HuH-7 (cell line): ENCODE measurements at regions not wholly inside any gene's neighbourhood (a gene's known extent, or its start where the extent isn't known, plus 50 kb on each side); places are given as distances from the start of the nearest gene placed in this dataset.
"Not testable (repeated sequence)": the region's sequence is repeated elsewhere in the genome, so short reads cannot be mapped to it uniquely, and the experiment has no call there.

Experiments used
- DNase-seq: peaks from one replicate; pipeline ENCODE4 v3.0.0; 2011; ENCODE audit warnings: low spot score

DNA sequence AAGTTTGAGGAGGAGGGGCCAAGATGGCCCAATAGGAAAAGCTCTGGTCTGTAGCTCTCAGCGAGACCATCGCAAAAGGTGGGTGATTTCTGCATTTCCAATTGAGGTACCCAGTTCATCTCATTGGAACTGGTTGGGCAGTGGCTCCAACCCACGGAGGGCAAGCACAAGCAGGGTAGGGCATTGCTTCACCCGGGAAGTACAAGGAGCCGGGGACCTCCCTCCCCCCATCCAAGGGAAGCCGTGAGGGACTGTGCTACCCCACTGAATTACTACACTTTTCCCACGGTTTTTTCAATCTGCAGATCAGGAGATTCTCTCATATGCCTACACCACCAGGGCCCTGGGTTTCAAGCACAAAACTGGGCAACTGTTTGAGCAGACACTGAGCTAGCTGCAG lies 58.0 kb upstream of the EFCAB3 start:
- DNase-seq, result no peak

DNA sequence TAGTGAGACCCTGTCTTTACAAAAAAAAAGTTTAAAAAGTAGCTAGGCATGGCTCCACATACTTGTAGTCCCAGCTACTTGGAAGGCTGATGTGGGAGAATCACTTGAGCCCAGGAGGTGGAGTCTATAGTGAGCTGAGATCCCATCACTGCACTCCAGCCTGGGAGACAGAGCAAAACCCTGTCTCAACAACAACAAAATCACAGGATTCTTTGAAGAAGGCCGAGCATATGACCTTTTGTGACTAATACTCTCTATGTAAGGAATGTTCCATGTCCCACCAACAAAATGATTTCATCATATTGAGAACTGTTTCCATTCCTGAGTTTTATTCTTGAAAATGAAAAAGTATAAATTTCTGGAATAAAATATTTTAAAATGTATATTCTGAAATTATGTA lies 58.9 kb upstream of the EFCAB3 start:
- DNase-seq, result no peak

DNA sequence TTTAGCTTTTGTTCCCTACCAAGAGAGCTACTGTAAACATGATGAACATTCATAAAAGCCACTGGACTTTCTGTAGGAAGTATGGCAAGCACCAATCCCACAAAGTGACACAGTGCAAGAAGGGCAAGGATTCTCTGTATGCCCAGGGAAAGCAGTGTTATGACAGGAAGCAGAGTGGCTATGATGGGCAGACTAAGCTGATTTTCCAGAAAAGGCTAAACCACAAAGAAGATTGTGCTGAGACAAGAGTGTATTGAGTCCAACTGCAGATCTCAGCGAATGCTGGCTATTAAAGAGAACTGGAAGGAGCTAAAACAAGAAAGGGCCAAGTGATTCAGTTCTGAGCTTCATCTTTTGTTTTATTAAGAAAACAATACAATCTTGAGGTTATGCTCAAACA lies 60.5 kb upstream of the EFCAB3 start:
- no peak for DNase-seq

DNA sequence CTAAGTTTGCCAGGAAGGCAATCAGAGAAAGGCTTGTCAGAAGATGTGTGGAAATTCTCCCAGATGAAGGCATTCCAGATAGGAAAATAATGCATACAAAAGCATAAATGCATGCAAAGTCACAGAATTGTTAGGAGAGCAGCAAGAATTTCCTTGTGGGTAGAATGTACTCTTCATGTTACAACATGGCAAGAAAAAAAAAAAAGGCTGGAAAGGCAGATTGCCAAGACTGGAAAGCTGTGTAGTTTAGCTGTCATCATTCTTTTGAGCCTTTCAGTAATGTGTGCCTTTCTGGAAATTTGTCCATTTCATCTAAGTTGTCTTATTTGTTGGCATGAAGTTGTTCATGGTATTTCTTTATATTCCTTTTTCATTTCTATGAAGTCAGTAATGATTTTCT lies 71.0 kb upstream of the EFCAB3 start:
- DNase-seq, result no peak

DNA sequence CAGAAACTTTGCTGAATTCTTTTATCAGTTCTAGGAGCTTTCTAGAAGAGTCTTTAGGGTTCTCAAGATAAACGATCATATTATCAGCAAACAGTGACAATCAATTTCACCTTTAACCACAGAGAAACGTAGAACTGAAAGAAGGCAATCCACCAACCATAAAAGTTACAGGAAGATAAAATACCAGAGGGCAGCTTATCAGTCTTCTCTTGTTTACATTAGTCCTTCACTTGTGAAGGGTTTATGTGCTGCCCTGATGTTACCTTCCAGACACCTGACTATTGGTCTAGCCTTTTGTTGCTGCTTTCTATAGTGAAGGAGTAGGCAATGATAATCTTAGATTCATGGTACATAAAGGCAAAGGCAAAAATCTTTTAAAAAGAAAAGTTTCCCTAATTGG lies 73.2 kb upstream of the EFCAB3 start:
- DNase-seq, result peak; percentile 64

DNA sequence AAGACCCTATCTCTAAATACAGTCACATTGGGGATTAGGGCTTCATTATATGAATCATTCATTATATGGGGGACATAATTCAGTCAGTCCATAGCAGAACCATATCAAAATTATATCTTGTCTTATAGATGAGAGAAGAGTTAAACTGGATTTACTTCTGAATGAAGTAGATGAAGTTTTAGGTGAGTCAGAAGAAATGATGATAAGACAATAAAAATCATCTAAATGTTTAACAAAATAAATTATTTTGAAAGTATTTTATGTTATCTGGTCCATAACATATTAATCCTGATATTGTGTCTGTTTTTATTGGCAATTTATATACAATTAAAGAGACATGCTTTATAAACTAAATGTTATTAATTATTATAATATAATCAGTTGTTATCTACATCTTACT lies 76.9 kb upstream of the EFCAB3 start:
- no peak for DNase-seq

DNA sequence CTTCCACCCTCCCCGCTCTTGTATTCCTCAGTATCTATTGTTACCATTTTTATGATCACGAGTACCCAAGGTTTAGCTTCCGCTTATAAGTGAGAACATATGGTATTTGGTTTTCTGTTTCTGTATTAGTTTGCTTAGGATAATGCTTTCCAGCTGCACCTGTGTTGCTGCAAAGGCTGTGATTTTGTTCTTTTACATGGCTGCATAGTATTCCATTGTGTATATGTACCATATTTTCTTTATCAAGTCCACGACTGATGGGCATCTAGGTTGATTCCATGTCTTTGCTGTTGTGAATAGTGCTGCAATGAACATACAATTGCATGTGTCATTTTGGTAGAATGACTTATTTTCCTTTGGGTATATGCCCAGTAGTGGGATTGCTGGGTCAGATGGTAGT lies 79.7 kb upstream of the EFCAB3 start:
- DNase-seq, result no peak

DNA sequence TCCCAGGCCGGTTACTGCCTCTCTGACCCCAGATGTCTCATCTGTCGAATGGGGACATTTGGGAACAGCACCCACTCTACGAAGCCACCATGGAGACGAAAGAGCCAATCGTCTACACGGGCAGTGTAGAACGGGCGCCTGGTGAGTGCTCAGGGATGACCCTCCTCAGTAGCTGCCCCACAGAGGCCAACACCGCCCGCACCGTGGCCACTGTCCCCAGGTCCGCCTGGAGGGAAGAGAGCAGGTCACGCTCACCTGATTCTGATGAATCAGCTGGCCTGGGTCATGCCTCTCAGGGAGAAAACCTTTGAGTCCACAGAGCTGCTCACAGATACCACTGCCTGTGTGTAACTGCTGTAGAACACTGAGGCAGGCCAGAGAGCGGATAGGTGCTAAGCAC lies 105.1 kb upstream of the EFCAB3 start:
- DNase-seq, result not testable (repeated sequence)

DNA sequence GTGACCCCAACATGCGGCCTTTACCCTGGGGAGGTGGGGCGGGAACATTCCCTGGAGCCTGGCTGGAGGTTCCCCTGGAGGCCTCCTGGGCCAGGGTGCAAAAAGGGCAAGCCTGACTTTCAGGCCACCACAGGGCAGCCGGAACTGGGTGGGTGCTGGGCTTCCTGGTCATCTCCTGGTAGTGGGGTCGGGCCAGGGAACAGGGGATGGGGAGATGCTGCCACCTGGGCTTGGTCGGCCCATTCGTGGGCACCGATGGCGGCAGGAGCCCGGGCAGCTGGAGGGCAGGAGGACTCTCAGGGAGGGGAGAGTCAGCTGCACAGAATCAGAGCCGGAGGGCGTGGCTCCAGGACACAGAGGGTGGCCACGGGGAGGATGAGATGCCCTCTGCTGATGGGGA lies 112.0 kb upstream of the EFCAB3 start:
- not testable (repeated sequence) for DNase-seq

DNA sequence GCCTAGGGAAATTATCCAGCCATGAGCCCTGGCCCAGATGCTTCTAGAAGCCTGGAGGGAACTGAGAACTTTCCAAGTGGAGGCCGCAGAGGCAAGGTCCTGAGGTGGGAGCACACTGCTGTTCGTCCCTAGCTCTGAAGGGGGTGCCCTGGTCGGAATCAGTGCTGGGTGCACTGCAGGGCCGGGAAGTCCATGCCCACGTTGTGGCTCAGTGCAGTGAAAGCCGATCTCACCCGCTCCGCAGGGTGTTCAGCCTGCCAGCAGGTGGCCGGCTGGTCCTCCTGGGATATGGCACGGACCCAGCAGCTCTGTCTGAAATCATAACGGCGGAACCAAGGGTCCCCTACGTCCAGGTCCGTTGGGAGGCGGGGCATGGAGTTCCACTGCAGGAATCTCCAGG lies 115.4 kb upstream of the EFCAB3 start:
- DNase-seq, result not testable (repeated sequence)

DNA sequence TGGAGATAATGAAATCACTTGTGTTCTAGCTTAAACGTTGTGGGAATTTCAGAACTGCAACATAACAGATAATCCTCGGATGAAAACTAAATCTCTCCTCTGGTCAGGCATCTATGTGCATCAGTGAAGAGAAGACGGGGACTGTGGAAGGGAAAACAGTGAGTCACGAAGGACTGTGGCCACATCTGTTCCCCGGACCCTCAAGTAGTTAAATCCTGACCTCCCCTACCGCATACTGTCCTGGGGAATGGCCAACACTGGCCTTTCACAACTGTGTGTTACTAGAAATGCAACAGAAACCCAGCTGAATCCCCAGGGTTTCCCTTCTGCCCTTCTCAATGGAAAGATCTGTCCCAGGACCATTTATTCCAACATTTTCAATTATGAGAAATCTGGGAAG lies 124.6 kb upstream of the EFCAB3 start:
- not testable (repeated sequence) for DNase-seq

DNA sequence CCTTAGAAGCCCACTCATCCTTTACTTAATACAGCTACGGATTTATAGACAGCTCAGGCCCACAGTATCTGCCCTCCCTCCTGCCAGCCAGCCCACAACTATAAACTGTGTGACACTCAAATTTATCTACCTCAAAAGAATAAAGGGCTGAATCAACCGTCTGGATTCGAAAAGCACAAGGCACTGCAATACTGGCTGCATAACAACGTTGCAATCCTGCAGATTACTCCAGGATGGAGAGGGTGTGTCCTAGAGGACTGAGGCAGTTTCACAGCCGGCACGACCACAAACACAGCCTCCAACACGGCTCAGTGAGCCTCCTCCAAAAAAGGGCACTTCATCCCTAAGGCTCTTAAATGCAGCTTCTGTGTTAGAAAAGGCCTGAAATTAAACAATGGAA lies 138.3 kb upstream of the EFCAB3 start:
- DNase-seq, result not testable (repeated sequence)

DNA sequence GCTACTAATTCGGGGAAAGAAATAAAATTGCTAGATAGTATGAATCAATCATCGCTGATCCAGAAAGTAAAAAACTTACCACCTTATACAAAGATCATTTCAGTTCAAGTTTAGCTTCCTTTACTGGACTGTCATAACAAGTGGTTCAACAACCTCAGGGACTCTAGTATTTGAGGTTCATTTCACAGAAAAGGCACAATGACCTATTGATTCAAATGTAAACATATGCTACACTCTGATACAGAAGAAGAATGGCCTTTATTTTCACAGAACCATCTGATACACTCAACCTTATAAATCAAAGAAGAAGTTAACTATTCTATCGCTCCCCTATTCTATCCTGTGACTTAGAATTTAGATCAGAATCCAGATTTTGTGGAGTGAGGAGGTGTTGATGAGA lies 140.8 kb upstream of the EFCAB3 start:
- DNase-seq, result not testable (repeated sequence)

DNA sequence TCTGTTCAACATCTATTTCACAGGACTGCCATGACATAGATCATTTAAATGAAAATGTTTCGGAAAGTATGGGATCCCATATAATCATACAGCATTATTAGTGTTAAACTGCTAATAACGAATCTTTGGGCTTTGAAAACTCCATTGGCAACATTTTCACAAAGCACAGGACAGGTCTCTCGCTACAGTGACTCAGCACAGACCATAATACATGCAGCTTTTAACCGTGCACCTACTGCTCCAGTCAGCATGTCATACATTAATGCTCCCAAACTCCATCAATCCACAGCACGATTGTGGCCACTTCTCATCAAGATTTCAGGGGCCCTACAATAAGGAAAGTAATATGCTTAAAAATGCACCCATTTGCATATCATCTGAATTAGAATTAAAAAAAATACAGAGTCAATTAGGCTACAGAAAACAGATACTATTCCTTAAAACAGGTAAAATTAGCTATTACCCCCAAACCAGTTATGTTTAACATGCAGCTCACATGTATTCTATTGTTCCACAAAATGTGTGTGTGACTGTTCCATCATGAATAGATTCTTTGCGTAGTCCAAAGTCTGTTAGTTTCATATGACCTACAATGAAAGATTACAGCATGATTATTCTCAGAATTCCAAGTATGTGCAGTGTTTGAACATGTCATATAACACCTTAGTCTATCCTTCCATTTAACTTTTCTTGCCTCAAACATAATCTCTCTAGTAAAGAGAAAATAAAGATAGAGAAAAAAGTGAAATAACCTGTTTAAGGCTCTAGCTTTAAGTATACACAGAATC lies 141.6 kb upstream of the EFCAB3 start:
- not testable (repeated sequence) for DNase-seq

DNA sequence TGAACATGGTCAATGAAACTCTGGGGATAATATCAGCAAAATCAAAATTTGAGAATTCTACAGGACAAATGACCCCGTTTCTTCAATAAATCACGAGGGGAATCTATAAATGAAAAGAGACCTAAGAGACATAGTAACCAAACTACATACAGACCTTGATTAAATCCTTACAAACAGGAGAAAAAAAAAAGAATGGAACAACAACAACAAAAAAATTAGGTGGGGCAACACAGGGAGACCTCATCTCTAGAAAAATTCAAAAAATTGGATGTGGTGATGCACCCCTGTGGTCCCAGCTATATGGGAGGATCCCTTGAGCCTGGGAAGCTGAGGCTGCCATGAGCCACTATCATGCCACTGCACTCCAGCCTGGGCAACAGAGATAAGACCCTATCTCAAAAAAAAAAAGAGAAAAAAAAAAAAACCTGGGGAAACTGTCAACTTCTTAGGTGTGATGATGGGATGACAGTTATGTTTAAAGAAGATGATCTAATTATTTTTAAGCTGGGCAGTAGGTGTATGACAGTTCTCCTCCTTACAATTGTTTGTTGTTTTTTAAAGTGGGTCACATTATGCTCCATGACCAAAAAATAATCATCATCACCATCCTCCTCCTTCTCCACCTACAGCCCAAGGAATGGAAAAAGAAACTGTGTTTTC lies 146.4 kb upstream of the EFCAB3 start:
- not testable (repeated sequence) for DNase-seq

DNA sequence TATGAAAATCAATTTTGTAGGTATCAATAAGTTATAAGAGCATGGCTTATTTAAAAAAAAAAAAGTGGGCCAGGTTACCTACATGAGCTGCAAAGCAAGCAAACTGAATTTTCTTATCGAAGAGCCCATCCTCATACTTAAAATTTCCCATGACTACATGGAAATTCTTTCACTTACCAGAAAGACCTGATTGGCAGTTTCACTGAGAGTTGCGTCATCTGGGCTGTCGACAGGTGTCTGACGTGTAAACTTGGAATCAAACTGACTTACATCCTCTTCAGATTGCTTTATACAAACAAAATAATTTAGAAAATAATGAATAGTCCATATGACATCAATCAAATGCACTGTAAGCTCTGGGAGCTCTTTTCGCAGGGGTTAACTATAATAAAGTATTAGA lies 149.1 kb upstream of the EFCAB3 start:
- DNase-seq, result not testable (repeated sequence)

DNA sequence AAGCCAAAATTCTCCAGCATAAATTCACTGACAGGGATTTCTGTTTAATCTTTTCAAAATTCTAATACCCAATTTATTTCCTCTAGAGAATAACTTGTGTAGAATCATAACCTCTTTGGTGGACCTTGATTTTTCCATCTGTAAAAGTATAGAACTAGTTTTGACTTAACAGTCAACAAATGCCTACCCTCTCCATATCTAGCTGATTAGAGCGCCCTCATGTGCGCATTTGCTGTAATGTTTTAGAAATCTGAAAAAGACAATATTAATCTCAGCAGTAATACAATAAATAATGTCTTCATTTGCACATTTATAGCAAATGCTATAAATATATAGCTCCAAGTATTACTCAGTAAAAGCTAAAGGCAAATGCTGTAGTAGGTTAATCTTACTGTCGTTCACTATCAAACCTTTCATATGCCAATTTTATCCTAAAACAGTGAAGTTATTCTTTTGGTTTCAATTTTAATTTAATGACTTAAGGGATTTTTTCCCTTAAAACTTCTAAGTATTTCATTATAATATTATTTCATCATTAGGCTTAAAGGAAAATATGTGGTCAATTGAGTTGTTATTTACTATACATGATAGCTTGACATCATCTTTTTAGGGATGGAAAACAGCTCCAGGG lies 153.6 kb upstream of the EFCAB3 start:
- DNase-seq, result not testable (repeated sequence)

DNA sequence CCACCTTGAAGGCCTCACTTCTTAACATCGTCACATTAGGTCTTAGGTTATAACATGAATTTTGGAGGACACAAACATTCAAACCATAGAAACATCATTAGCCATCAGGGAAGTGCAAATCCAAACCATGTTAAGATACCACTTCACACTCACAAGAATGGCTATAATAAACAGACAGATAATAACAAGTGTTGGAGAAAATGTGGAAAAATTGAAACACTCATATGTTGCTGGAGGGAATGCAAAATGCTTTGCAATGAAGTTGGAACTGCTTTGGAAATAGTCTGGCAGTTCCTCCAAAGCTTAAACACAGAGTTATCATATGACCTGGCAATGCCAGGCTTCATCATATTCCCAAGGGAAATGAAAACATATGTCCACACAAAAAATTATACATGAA lies 156.8 kb upstream of the EFCAB3 start:
- DNase-seq, result not testable (repeated sequence)

DNA sequence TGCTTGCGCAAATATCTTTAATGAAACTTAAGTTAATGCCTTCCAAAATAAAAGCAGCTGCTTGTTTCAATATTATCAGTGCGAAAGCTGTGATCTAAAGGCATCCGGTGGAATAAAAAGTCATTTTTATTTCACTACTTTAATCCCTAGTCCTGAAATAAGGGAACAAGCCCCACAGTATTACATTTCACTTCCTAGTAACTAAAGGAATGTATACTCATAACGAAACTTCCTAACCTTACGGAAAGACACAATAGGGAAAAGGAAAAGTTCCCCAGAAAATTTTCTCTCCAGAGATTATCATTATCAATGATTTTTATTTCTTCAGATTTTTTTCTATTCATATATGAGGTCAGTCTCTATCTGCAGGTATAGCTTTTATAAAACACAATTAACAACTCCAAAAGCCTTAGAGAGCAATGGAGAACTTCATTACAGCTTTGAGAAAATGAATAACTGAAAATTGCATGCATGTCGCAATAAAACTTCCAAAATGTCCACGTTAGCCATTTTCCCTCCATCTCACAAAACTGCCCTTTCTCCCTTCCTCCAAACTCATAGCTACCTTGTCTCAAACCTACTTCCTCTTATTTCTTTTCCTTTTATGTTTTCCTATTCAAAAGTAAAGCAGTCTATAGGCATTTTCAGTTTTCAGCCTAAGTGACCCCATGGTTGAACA lies 154.3 kb upstream of the MED13 start:
- DNase-seq, result no peak

DNA sequence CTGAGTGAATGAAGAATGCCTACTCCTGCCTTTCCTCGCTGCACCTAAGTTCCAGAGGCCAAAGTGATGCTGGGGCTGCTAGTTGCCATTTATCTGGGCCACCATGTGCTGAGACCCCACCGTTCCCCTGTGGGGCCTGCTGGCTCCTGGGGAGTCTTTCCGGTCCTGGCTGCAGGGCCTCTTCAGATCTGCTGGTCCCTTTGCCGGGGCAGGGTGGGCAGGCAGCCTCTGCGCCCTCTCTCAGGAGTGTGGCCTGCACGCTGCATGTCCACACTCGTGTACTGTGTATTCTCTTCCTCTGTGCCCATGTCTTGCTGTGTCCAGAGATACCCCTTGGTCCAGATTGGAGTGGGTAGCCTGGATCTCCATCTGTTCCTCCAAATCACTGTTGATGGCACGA lies 151.8 kb upstream of the MED13 start:
- no peak for DNase-seq

DNA sequence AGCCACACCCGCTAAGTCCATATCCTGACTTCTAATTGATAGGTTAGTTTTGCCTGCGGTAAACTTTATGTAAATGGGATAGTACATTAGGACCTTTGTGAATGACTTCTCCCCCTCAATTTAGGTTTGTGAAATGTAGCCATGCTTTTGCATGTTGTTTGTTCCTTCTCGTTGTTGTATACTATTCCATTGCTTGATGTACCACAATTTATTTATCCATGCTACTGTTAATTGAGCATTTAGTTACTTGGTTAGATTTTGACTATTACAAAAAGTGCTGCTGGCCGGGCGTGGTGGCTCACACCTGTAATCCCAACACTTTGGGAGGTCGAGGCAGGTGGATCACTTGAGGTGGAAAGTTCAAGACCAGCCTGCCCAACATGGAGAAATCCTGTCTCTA lies 150.8 kb upstream of the MED13 start:
- DNase-seq, result not testable (repeated sequence)

DNA sequence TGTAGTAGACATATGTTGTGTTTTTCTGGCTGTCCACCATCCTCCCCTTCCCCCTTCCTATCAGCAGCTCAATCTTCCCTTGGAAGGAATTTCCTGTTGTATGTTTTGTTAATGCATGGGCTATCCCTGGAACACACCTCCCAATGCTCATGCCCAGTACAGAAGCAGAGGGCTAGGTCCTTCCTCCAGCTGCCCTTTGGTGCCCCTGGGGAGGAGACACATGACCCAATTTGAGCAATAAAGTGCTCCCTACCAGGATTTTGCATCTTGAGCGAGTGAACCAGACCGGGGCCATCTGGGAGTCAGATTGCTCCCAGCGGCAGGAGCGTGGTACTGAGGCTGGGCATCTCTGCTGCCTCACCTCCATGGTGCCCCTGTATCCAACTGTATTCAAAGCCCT lies 141.5 kb upstream of the MED13 start:
- DNase-seq, result no peak

DNA sequence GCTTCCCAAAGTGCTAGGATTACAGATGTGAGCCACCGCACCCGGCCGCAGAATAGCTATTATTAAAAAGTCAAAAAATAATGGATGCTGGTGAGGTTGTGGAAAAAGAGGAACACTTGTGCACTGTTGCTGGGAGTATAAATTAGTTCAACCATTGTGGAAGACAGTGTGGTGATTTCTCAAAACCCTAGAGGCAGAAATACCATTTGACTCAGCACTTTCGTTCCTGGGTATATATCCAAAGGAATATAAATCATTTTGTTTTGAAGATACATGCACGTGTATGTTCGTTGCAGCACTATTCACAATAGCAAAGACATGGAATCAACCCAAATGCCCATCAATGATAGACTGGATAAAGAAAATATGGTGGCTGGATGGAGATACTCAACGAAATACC lies 132.1 kb upstream of the MED13 start:
- DNase-seq, result not testable (repeated sequence)
